GM12892 (cell line): ENCODE measurements at regions not wholly inside any gene's neighbourhood (a gene's known extent, or its start where the extent isn't known, plus 50 kb on each side); places are given as distances from the start of the nearest gene placed in this dataset.

Source experiments
- POLR2A ChIP-seq: IDR thresholded peaks from 2 replicates; pipeline ENCODE4 v1.6.1; 2011; ENCODE audit warnings: low read depth, low read length, control low read depth
- TAF1 ChIP-seq: IDR thresholded peaks from 2 replicates; pipeline ENCODE4 v1.6.1; 2011; ENCODE audit warnings: low read depth, mild to moderate bottlenecking, control low read depth, low read length, borderline replicate concordance

GRCh38 chr9:27766073-27766835 is 193.0 kb upstream of the C9orf72 start:
- TF ChIP-seq POLR2A (no peak), TAF1 (no peak)
